Daoy (cell line): ENCODE measurements at regions not wholly inside any gene's neighbourhood (a gene's known extent, or its start where the extent isn't known, plus 50 kb on each side); places are given as distances from the start of the nearest gene placed in this dataset.

ENCODE experiments used
- DNase-seq: peaks from one replicate; pipeline ENCODE4 v3.0.0-alpha.2; 2015; ENCODE audit warnings: low read depth

GRCh38 chr18:56224669-56225561, 413.5 kb downstream of the TXNL1 start:
- no peak for DNase-seq

- DNase-seq, result peak; percentile 2
These were observed 417.0 kb downstream of the TXNL1 start for GRCh38 chr18:56221195-56222065.

GRCh38 chr18:56217406-56217805, 421.0 kb downstream of the TXNL1 start:
- no peak for DNase-seq

GRCh38 chr18:56214706-56215105, 423.7 kb downstream of the TXNL1 start:
- DNase-seq, result no peak

GRCh38 chr18:56210520-56210919, 427.9 kb downstream of the TXNL1 start:
- DNase-seq, result no peak

GRCh38 chr18:56207989-56208388, 430.4 kb downstream of the TXNL1 start:
- no peak for DNase-seq

GRCh38 chr18:56204052-56204451, 434.3 kb downstream of the TXNL1 start:
- DNase-seq, result no peak

GRCh38 chr18:56202678-56203077, 435.7 kb downstream of the TXNL1 start:
- DNase-seq, result no peak

- DNase-seq, result peak; percentile 29
These were observed 437.9 kb downstream of the TXNL1 start for GRCh38 chr18:56200381-56200911.

GRCh38 chr18:56199580-56200330, 438.6 kb downstream of the TXNL1 start:
- DNase-seq, result no peak

- no peak for DNase-seq
These were observed 441.0 kb downstream of the TXNL1 start for GRCh38 chr18:56197241-56197859.

GRCh38 chr18:56196495-56197225, 441.7 kb downstream of the TXNL1 start:
- no peak for DNase-seq

GRCh38 chr18:56191334-56191733, 447.1 kb downstream of the TXNL1 start:
- no peak for DNase-seq

- peak; percentile 2 for DNase-seq
These were observed 448.8 kb downstream of the TXNL1 start for GRCh38 chr18:56189615-56190014.

GRCh38 chr18:56188529-56189275, 449.7 kb downstream of the TXNL1 start:
- DNase-seq, result no peak

GRCh38 chr18:56186319-56186718, 452.1 kb downstream of the TXNL1 start:
- no peak for DNase-seq

- no peak for DNase-seq
These were observed 453.3 kb downstream of the TXNL1 start for GRCh38 chr18:56185126-56185525.

- DNase-seq, result no peak
These were observed 461.6 kb downstream of the TXNL1 start for GRCh38 chr18:56176751-56177150.

- DNase-seq, result no peak
These were observed 462.9 kb downstream of the TXNL1 start for GRCh38 chr18:56175330-56176001.
